ENCODE measurements at regions not wholly inside any gene's neighbourhood (a gene's known extent, or its start where the extent isn't known, plus 50 kb on each side); places are given as distances from the start of the nearest gene placed in this dataset.

DNA sequence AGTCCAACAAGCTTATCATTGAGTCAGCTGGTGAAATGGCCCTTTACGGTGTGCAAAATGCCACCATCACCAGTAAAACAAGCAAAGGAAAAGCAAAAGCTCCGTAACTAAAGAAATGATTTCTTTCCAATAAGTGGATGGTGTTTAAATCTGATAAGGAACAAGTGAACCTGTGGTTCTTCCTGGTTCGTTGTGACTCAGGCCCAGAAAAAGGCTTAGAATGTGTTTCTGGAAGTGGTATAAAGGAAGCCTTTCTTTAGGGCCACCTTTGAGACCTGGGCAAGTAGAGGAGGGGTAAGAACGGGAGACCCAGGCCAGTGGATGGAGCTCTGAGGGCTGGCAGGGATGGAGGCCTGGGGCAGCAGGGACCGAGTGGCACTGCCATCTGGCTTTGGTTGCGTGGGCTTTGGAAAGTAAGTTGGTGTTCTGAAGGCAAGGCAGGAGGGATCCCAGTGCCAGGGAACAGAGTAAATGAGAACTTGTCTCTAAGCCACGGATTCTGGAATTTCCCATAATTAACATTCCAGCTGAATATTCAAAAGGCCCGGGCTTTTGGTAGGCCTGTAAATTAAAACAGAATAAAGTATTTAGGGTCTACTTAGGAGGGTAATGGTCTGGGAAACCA is 87.9 kb upstream of the LMO4 start:
- Histone ChIP-seq H2AFZ (replicated peaks; ENCODE audit: low read length, poor library complexity) (no peak overlapping the region), H2AK5ac (ENCODE audit: low read depth, low read length) (no peak overlapping the region), H3K79me1 (ENCODE audit: low read depth in 1 of 2, low read length in 2 of 2) (no peaks in the 10 kb centered on the region), H2BK120ac (ENCODE audit: low read depth, low read length) (no peak overlapping the region), H4K8ac (ENCODE audit: low read depth in 2 of 2, low read length in 2 of 2) (no peak overlapping the region), H2AK9ac (replicated peaks; ENCODE audit: low read depth, low read length, poor library complexity) (no peak overlapping the region), H3K9me3 (ENCODE audit: control insufficient read depth, insufficient read depth, low read length) (no peaks in the 10 kb centered on the region), H3K9ac (ENCODE audit: low read depth, low read length) (no peak overlapping the region), H3K4me2 (ENCODE audit: low read depth, low read length) (no peak overlapping the region), H3K56ac (ENCODE audit: extremely low read depth, insufficient read depth, low read length) (no peak overlapping the region), H4K5ac (ENCODE audit: low read depth, low read length) (no peak overlapping the region), H3K14ac (replicated peaks; ENCODE audit: low read depth, low read length) (no peak overlapping the region), H3K4ac (ENCODE audit: low read depth, low read length) (no peak overlapping the region), H3K18ac (ENCODE audit: low read depth, low read length) (no peak overlapping the region), H2BK5ac (ENCODE audit: low read depth, low read length, poor library complexity, severe bottlenecking) (no peak overlapping the region), H3K36me3 (ENCODE audit: control insufficient read depth, insufficient read depth, low read length) (no peaks in the 10 kb centered on the region), H4K91ac (ENCODE audit: insufficient read depth, low read depth, low read length) (no peak overlapping the region), H3K4me3 (ENCODE audit: insufficient read depth, low read depth, low read length) (no peak overlapping the region), H3K4me1 (ENCODE audit: control insufficient read depth, insufficient read depth, low read length) (peaks cover 3% of the 10 kb centered on the region), H3K27ac (ENCODE audit: insufficient read depth, low read length) (no peak overlapping the region), H2BK15ac (ENCODE audit: low read depth, low read length) (no peak overlapping the region), H3K23ac (ENCODE audit: low read depth, low read length) (no peak overlapping the region), H2BK20ac (ENCODE audit: low read depth, low read length) (no peak overlapping the region), H4K20me1 (ENCODE audit: insufficient read depth, low read length) (no peaks in the 10 kb centered on the region), H3K27me3 (ENCODE audit: control insufficient read depth, insufficient read depth, low read length) (no peaks in the 10 kb centered on the region), H3K9me1 (ENCODE audit: insufficient read depth, low read length) (peaks cover 3% of the 10 kb centered on the region; the same call in 1 of the 2 replicates)
- 92% methylated on average over 2 of the region's 8 CpGs; no CpG with 5 or more reads in 1 of the 2 experiments for WGBS, 2 experiments (ENCODE audit: extremely low coverage in 2 of 2, insufficient read length in 1 of 2)
- intact Hi-C loops (cut with micrococcal nuclease): no loop called here
- BruUV-seq (replicated peaks): no TSS peak
- ATAC-seq (ENCODE audit: low read depth) (no peak), DNase-seq (no peak)
- dilution Hi-C loops (cut with HindIII; ENCODE audit: low sequenced_read_pairs, unreplicated experiment): no loop called here
- CTCF ChIA-PET: interaction anchor here (0.8 kb wide), 1 partner anchor 14 kb away, joined by 3 read pairs; no protein-coding TSS in a partner anchor
- POLR2A ChIA-PET (ENCODE audit: unreplicated experiment): no interaction called here
- in situ Hi-C loops (cut with MboI; ENCODE audit: low sequenced_read_pairs): no loop called here
- TF ChIP-seq, protein P1, sequence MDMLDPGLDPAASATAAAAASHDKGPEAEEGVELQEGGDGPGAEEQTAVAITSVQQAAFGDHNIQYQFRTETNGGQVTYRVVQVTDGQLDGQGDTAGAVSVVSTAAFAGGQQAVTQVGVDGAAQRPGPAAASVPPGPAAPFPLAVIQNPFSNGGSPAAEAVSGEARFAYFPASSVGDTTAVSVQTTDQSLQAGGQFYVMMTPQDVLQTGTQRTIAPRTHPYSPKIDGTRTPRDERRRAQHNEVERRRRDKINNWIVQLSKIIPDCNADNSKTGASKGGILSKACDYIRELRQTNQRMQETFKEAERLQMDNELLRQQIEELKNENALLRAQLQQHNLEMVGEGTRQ (IDR thresholded peaks at IDR 0.05; ENCODE audit: low read depth, low read length): no peak
- TF ChIP-seq, protein P2, sequence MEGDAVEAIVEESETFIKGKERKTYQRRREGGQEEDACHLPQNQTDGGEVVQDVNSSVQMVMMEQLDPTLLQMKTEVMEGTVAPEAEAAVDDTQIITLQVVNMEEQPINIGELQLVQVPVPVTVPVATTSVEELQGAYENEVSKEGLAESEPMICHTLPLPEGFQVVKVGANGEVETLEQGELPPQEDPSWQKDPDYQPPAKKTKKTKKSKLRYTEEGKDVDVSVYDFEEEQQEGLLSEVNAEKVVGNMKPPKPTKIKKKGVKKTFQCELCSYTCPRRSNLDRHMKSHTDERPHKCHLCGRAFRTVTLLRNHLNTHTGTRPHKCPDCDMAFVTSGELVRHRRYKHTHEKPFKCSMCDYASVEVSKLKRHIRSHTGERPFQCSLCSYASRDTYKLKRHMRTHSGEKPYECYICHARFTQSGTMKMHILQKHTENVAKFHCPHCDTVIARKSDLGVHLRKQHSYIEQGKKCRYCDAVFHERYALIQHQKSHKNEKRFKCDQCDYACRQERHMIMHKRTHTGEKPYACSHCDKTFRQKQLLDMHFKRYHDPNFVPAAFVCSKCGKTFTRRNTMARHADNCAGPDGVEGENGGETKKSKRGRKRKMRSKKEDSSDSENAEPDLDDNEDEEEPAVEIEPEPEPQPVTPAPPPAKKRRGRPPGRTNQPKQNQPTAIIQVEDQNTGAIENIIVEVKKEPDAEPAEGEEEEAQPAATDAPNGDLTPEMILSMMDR (conservative IDR thresholded peaks at IDR 0.05; ENCODE audit: low read depth, low read length): no peak
- TF ChIP-seq RAD21 (IDR thresholded peaks at IDR 0.05; ENCODE audit: low read length) (no peak), RFX5 (IDR thresholded peaks at IDR 0.05; ENCODE audit: low read depth, low read length) (no peak), SMC3 (IDR thresholded peaks at IDR 0.05; ENCODE audit: low read depth, low read length) (no peak), CEBPB (IDR thresholded peaks at IDR 0.05; ENCODE audit: low read depth, low read length) (no peak)

Data from IMR-90 (cell line).